AG09319 (cell line): ENCODE measurements at regions not wholly inside any gene's neighbourhood (a gene's known extent, or its start where the extent isn't known, plus 50 kb on each side); places are given as distances from the start of the nearest gene placed in this dataset.

Source experiments
- DNase-seq: peaks from one replicate; pipeline ENCODE4 v3.0.0-alpha.2; 2010; ENCODE audit warnings: low read depth; ENCODE audit errors: extremely low read depth
- TF ChIP-seq, protein P1 (sequence below): IDR thresholded peaks from 2 replicates; pipeline ENCODE4 v1.5.1; 2011; ENCODE audit warnings: low read depth, mild to moderate bottlenecking, inconsistent platforms, low read length, moderate library complexity

DNA sequence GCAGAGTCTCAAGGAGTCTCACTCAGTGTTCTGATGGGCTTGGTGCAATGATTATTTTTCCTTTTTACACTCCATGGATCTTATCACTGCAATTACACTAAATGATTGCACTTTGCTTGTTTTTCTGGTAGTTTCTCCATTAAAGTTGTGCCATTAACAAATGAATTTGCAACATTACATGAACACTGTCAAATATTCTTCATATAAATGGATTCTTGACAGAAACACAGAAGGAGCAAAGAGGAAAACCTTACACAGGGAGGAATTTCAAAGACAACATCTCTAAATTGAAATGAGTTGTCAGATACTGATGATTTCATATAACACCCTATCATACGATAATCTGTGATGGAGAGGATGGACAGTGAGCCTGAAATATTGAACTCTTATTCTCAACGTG lies 65.4 kb upstream of the CHST9 start:
- TF ChIP-seq, protein P1, sequence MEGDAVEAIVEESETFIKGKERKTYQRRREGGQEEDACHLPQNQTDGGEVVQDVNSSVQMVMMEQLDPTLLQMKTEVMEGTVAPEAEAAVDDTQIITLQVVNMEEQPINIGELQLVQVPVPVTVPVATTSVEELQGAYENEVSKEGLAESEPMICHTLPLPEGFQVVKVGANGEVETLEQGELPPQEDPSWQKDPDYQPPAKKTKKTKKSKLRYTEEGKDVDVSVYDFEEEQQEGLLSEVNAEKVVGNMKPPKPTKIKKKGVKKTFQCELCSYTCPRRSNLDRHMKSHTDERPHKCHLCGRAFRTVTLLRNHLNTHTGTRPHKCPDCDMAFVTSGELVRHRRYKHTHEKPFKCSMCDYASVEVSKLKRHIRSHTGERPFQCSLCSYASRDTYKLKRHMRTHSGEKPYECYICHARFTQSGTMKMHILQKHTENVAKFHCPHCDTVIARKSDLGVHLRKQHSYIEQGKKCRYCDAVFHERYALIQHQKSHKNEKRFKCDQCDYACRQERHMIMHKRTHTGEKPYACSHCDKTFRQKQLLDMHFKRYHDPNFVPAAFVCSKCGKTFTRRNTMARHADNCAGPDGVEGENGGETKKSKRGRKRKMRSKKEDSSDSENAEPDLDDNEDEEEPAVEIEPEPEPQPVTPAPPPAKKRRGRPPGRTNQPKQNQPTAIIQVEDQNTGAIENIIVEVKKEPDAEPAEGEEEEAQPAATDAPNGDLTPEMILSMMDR: no peak
- DNase-seq: no peak

DNA sequence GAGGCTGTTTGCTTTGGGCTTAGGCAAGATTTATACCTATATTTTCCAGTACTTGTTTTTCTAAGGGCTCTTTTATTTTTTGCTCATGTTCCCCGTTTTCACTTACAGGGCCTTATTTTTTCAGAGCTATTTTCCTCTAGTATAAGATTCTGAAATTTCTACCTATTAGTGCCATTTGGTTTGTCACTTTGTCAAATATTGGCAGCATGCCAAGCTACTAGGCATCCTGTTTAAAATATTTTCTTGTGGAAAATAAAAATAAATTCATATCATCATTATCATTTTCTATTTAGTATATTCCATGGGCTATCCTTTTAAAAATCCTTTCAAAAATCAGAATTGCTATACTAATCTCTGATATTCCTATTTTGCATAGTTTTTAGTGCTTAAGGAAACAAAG lies 64.8 kb upstream of the CHST9 start:
- DNase-seq: no peak
- TF ChIP-seq, protein P1: no peak

DNA sequence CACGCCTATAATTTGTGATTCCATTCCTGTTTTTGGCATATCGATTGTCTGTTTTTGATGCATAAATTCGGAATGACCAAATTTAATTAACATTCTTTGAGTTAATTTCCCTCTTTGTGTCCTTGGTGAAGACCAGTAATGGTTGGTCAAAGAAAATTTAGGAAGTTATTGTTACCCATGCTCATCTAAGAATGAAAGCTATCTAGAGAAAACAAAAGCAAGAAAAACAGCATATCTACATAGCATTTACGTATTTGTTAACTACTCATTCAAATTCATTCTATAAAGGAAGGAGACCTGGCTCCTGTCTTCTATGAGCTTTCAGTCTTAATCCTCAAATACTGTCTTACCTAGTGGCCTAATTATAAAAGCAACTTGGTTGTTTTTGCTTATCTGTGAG lies 59.2 kb upstream of the CHST9 start:
- DNase-seq: no peak
- TF ChIP-seq, protein P1: no peak

DNA sequence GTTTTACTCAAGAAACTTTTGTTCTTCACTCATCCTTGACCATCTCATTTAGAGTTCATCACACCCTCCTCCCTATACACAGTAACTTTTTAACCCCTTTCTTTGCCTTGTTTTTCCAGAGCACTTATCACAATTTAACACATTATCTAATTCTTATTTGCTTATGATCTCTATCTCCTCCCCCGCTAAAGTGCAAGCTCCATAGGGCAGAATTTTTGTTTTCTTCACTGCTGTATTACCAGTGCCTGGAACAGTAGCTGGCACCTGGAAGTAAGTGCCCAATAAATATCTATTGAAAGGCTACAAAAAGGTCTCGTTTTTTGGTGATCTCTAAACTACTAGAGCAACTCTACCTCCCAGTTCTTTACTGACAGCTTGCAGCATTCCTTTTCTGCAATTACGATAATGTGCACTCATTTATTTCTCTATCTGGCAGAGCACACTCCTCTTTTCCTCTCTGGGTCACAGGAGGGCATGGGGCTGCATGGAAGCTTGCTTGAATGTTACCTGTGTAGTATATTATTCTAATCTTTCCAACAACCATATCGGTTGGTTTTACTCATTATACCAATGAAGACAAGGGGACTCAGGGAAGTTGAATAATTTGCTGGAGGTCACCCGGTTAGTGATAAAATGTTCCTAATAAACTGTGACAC lies 57.4 kb upstream of the CHST9 start:
- TF ChIP-seq, protein P1: no peak
- no peak for DNase-seq

DNA sequence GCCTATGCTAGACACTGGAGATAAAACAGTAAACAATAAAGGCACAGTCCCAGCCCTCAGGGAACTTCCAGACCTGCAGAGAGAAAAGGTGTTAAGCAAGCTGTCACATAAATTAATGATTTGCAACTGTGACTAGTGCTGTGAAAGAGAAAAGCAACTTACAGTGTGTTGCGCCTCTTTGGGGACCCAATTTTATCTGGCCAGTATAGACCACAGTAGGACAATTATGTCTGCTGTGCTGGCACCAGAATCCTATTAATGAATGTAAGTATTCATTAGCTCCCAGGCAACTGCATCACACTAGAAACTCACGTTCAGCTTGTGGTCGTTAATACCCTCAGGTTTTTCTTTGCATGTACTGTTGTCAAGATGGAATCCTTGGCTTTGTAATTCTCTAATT lies 55.3 kb upstream of the CHST9 start:
- no peak for DNase-seq
- TF ChIP-seq, protein P1: no peak

DNA sequence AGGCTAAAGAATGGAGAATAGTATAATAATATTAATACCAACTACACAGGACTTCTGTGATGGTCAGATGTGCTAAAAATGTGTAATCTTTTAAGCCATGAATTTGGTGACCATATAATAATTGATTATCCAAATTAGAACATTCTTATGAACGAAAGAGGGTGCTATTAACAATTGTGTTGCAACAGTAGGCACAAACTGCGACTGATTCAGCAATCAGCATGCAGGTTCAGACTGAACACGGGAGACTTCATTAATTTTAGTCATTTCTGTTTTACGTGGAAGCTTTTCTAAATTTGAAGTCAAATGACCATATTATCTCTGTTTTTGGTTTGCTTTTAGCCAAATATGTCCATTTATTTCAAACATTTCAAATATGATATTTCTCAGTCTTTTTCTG lies 54.6 kb upstream of the CHST9 start:
- TF ChIP-seq, protein P1: no peak
- DNase-seq: no peak

DNA sequence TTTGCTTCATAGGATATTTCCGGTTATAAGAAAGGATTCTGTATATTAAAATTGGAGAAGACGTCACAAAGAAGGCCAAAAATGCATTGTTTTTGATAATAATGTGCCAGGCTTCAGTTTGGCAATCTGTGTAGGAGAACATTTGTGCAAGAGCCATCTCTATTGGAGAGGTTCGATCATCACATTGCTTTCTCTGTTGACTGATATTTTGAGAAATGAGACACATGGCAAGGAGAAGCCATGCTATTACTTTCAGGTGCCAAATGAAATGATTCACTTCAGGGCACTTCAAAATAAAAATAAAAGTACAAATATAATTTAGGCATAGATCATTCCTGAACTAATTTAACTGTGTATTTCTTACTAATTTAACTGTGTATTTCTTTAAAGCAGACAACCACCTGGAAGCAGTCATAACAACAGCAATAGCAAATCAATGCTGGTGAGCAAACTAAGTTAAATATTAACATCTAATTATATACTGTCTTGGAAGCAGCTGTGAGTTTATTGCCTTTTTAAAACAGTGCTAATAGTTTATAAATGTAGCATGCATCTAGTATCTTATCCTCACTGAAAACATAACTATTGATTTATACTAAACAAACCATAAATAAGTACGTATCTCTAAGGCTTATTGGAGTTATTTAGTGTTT lies 50.2 kb upstream of the CHST9 start:
- DNase-seq: no peak
- TF ChIP-seq, protein P1: no peak
